Memory B cell (primary cell): ENCODE measurements at regions not wholly inside any gene's neighbourhood (a gene's known extent, or its start where the extent isn't known, plus 50 kb on each side); places are given as distances from the start of the nearest gene placed in this dataset.
"Not testable (repeated sequence)": the region's sequence is repeated elsewhere in the genome, so short reads cannot be mapped to it uniquely, and the experiment has no call there.

Experiments used
- ATAC-seq: fragments of 150-1000 bp; cut with Tn5 transposase; 2 replicates; pipeline ENCODE4 v1.10.0; 2021; ENCODE audit warnings: low read depth, mild to moderate bottlenecking, moderate library complexity
- DNase-seq, 2 donors: peaks; one replicate each; pipeline ENCODE4 v3.0.0; 2022; ENCODE audit warnings: low spot score in 2 of 2
- H3K27ac Mint-ChIP-seq: one replicate; pipeline ENCODE4 v1.8.0; 2022; ENCODE audit warnings: mild to moderate bottlenecking, moderate library complexity, mixed read lengths
- H3K27me3 Mint-ChIP-seq: one replicate; pipeline ENCODE4 v1.8.0; 2022; ENCODE audit warnings: mixed read lengths
- H3K36me3 Mint-ChIP-seq: one replicate; pipeline ENCODE4 v1.8.0; 2022; ENCODE audit warnings: mild to moderate bottlenecking, mixed read lengths
- H3K4me1 Mint-ChIP-seq: one replicate; pipeline ENCODE4 v1.8.0; 2022; ENCODE audit warnings: mixed read lengths
- H3K4me3 Mint-ChIP-seq: one replicate; pipeline ENCODE4 v1.8.0; 2022; ENCODE audit warnings: mild to moderate bottlenecking, moderate library complexity, mixed read lengths
- H3K9me3 Mint-ChIP-seq: one replicate; pipeline ENCODE4 v1.8.0; 2022; ENCODE audit warnings: mixed read lengths

- not testable (repeated sequence) for H3K36me3 Mint-ChIP-seq, H3K4me3 Mint-ChIP-seq, DNase-seq, H3K27ac Mint-ChIP-seq, H3K9me3 Mint-ChIP-seq, H3K27me3 Mint-ChIP-seq, H3K4me1 Mint-ChIP-seq, ATAC-seq
Observed at GRCh38 chr13:22966753-22967152, 214.0 kb upstream of the SGCG start.

GRCh38 chr13:22967669-22968068, 213.1 kb upstream of the SGCG start:
- Mint-ChIP-seq H3K36me3 (no peaks in the 10 kb centered on the region), H3K27ac (no peak overlapping the region), H3K9me3 (no peaks in the 10 kb centered on the region), H3K4me1 (peaks cover 2% of the 10 kb centered on the region), H3K27me3 (no peaks in the 10 kb centered on the region), H3K4me3 (no peak overlapping the region)
- DNase-seq, result no peak
- no peak for ATAC-seq

- peaks cover 4% of the 10 kb centered on the region for H3K9me3 Mint-ChIP-seq
- peaks cover 3% of the 10 kb centered on the region for H3K27me3 Mint-ChIP-seq
- no peak overlapping the region for H3K4me3 Mint-ChIP-seq
- no peaks in the 10 kb centered on the region for H3K36me3 Mint-ChIP-seq
- no peak overlapping the region for H3K27ac Mint-ChIP-seq
- no peaks in the 10 kb centered on the region for H3K4me1 Mint-ChIP-seq
- ATAC-seq (no peak), DNase-seq (no peak)
Observed at GRCh38 chr13:22979952-22980351, 200.8 kb upstream of the SGCG start.

- no peaks in the 10 kb centered on the region for H3K36me3 Mint-ChIP-seq
Observed at GRCh38 chr13:22980936-22981335, 199.8 kb upstream of the SGCG start.

GRCh38 chr13:22993148-22993547, 187.6 kb upstream of the SGCG start:
- DNase-seq (no peak), ATAC-seq (no peak)
- H3K9me3 Mint-ChIP-seq, result no peaks in the 10 kb centered on the region
- H3K4me1 Mint-ChIP-seq, result no peaks in the 10 kb centered on the region
- no peak overlapping the region for H3K27ac Mint-ChIP-seq
- no peaks in the 10 kb centered on the region for H3K27me3 Mint-ChIP-seq
- H3K4me3 Mint-ChIP-seq, result no peak overlapping the region
- no peaks in the 10 kb centered on the region for H3K36me3 Mint-ChIP-seq

More at GRCh38 chr13:22980936-22981335, 199.8 kb upstream of the SGCG start:
- ATAC-seq (no peak), DNase-seq (no peak)
- Mint-ChIP-seq H3K4me3 (no peak overlapping the region), H3K27ac (no peak overlapping the region), H3K9me3 (peaks cover 7% of the 10 kb centered on the region), H3K27me3 (peaks cover 3% of the 10 kb centered on the region), H3K4me1 (no peaks in the 10 kb centered on the region)

GRCh38 chr13:23003446-23003845, 177.3 kb upstream of the SGCG start:
- ATAC-seq (no peak), DNase-seq (no peak)
- Mint-ChIP-seq H3K9me3 (no peaks in the 10 kb centered on the region), H3K36me3 (no peaks in the 10 kb centered on the region), H3K4me3 (no peak overlapping the region), H3K27ac (no peak overlapping the region), H3K27me3 (peaks cover 1% of the 10 kb centered on the region), H3K4me1 (no peaks in the 10 kb centered on the region)

GRCh38 chr13:23007426-23007825, 173.4 kb upstream of the SGCG start:
- no peaks in the 10 kb centered on the region for H3K9me3 Mint-ChIP-seq
- H3K4me1 Mint-ChIP-seq, result no peaks in the 10 kb centered on the region
- H3K27ac Mint-ChIP-seq, result no peak overlapping the region
- peaks cover 1% of the 10 kb centered on the region for H3K27me3 Mint-ChIP-seq
- no peak for ATAC-seq
- no peak for DNase-seq
- no peaks in the 10 kb centered on the region for H3K36me3 Mint-ChIP-seq
- no peak overlapping the region for H3K4me3 Mint-ChIP-seq

GRCh38 chr13:23018143-23018542, 162.6 kb upstream of the SGCG start:
- no peak for ATAC-seq

GRCh38 chr13:23020246-23020843, 160.4 kb upstream of the SGCG start:
- peaks cover 9% of the 10 kb centered on the region for H3K27me3 Mint-ChIP-seq
- ATAC-seq (peak; percentile 79), DNase-seq (peak in 1 of 2 donors; percentile 18)
- H3K9me3 Mint-ChIP-seq, result no peaks in the 10 kb centered on the region
- no peak overlapping the region for H3K4me3 Mint-ChIP-seq
- H3K36me3 Mint-ChIP-seq, result no peaks in the 10 kb centered on the region
- no peaks in the 10 kb centered on the region for H3K4me1 Mint-ChIP-seq
- no peak overlapping the region for H3K27ac Mint-ChIP-seq

More at GRCh38 chr13:23018143-23018542, 162.6 kb upstream of the SGCG start:
- Mint-ChIP-seq H3K36me3 (no peaks in the 10 kb centered on the region), H3K4me3 (no peak overlapping the region), H3K9me3 (peaks cover 4% of the 10 kb centered on the region), H3K27ac (no peak overlapping the region), H3K27me3 (peaks cover 9% of the 10 kb centered on the region), H3K4me1 (no peaks in the 10 kb centered on the region)
- DNase-seq, result no peak

GRCh38 chr13:23021906-23022305, 158.9 kb upstream of the SGCG start:
- Mint-ChIP-seq H3K27ac (no peak overlapping the region), H3K27me3 (peaks cover 9% of the 10 kb centered on the region), H3K4me1 (peaks cover 2% of the 10 kb centered on the region), H3K36me3 (no peaks in the 10 kb centered on the region), H3K4me3 (no peak overlapping the region), H3K9me3 (no peaks in the 10 kb centered on the region)
- ATAC-seq (no peak), DNase-seq (no peak)

- Mint-ChIP-seq H3K36me3 (no peaks in the 10 kb centered on the region), H3K27me3 (peaks cover 9% of the 10 kb centered on the region), H3K4me3 (no peak overlapping the region), H3K27ac (no peak overlapping the region), H3K9me3 (no peaks in the 10 kb centered on the region), H3K4me1 (peaks cover 2% of the 10 kb centered on the region)
- no peak for ATAC-seq
- DNase-seq, result no peak
Observed at GRCh38 chr13:23022704-23023103, 158.1 kb upstream of the SGCG start.

GRCh38 chr13:23025864-23026608, 154.7 kb upstream of the SGCG start:
- Mint-ChIP-seq H3K9me3 (no peaks in the 10 kb centered on the region), H3K27me3 (peaks cover 5% of the 10 kb centered on the region), H3K27ac (no peak overlapping the region), H3K4me1 (peaks cover 2% of the 10 kb centered on the region), H3K4me3 (no peak overlapping the region), H3K36me3 (no peaks in the 10 kb centered on the region)
- DNase-seq, result no peak
- no peak for ATAC-seq

GRCh38 chr13:23039266-23039935, 141.4 kb upstream of the SGCG start:
- no peak overlapping the region for H3K27ac Mint-ChIP-seq
- H3K27me3 Mint-ChIP-seq, result no peaks in the 10 kb centered on the region
- DNase-seq (no peak), ATAC-seq (no peak)
- no peaks in the 10 kb centered on the region for H3K4me1 Mint-ChIP-seq
- H3K4me3 Mint-ChIP-seq, result no peak overlapping the region
- H3K9me3 Mint-ChIP-seq, result no peaks in the 10 kb centered on the region
- no peaks in the 10 kb centered on the region for H3K36me3 Mint-ChIP-seq

GRCh38 chr13:23042181-23042580, 138.6 kb upstream of the SGCG start:
- H3K9me3 Mint-ChIP-seq, result no peaks in the 10 kb centered on the region
- no peak overlapping the region for H3K4me3 Mint-ChIP-seq
- no peaks in the 10 kb centered on the region for H3K36me3 Mint-ChIP-seq
- H3K4me1 Mint-ChIP-seq, result no peaks in the 10 kb centered on the region
- peaks cover 2% of the 10 kb centered on the region for H3K27me3 Mint-ChIP-seq
- no peak overlapping the region for H3K27ac Mint-ChIP-seq
- ATAC-seq (no peak), DNase-seq (no peak)
